HEK293T (cell line): ENCODE measurements at regions not wholly inside any gene's neighbourhood (a gene's known extent, or its start where the extent isn't known, plus 50 kb on each side); places are given as distances from the start of the nearest gene placed in this dataset.

Source experiments
- CTCF ChIA-PET: fragments of 350-600 bp; formaldehyde crosslinking; extraction: SDS; loops from one replicate; lab custom pipeline; 2021; ENCODE audit warnings: antibody characterized with exemption, inconsistent platforms; lab: Yijun Ruan, JAX
- POLR2A ChIA-PET: fragments of 350-600 bp; formaldehyde crosslinking; extraction: SDS; loops from one replicate; lab custom pipeline; 2020; ENCODE audit warnings: antibody characterized with exemption, inconsistent platforms; lab: Yijun Ruan, JAX
- DNase-seq: peaks from one replicate; pipeline ENCODE4 v3.0.0; 2012; ENCODE audit warnings: mixed read lengths; ENCODE audit errors: extremely low spot score
- ARNT ChIP-seq: fragments of 450-650 bp; IDR thresholded peaks from 2 replicates; pipeline ENCODE4 v1.6.1; 2017; ENCODE audit warnings: mild to moderate bottlenecking
- BHLHE40 ChIP-seq: fragments of 450-650 bp; IDR thresholded peaks from 2 replicates; pipeline ENCODE4 v1.6.1; 2016; ENCODE audit warnings: mild to moderate bottlenecking, moderate library complexity, borderline replicate concordance
- CTBP1 ChIP-seq: fragments of 450-650 bp; IDR thresholded peaks from 2 replicates; pipeline ENCODE4 v1.6.1; 2016; ENCODE audit warnings: borderline replicate concordance
- ELF4 ChIP-seq: fragments of 450-650 bp; IDR thresholded peaks from 2 replicates; pipeline ENCODE4 v1.6.1; 2017; ENCODE audit warnings: antibody characterized with exemption
- FOXA1 ChIP-seq: fragments of 450-650 bp; IDR thresholded peaks from 2 replicates; pipeline ENCODE4 v1.6.1; 2016; ENCODE audit warnings: mild to moderate bottlenecking
- FOXK2 ChIP-seq: fragments of 450-650 bp; IDR thresholded peaks from 2 replicates; pipeline ENCODE4 v1.6.1; 2016; ENCODE audit warnings: mild to moderate bottlenecking
- FOXM1 ChIP-seq: fragments of 450-650 bp; IDR thresholded peaks from 2 replicates; pipeline ENCODE4 v1.6.1; 2017; ENCODE audit warnings: mild to moderate bottlenecking, borderline replicate concordance
- HDGF ChIP-seq: fragments of 450-650 bp; IDR thresholded peaks from 2 replicates; pipeline ENCODE4 v1.6.1; 2017; ENCODE audit warnings: antibody characterized with exemption, borderline replicate concordance
- L3MBTL2 ChIP-seq: fragments of 450-650 bp; conservative IDR thresholded peaks from 2 replicates; pipeline ENCODE4 v1.6.1; 2016; ENCODE audit warnings: mild to moderate bottlenecking
- LEF1 ChIP-seq: fragments of 450-650 bp; IDR thresholded peaks from 2 replicates; pipeline ENCODE4 v1.6.1; 2017; ENCODE audit warnings: mild to moderate bottlenecking, borderline replicate concordance
- NFRKB ChIP-seq: fragments of 450-650 bp; IDR thresholded peaks from 2 replicates; pipeline ENCODE4 v1.6.1; 2016; ENCODE audit warnings: mild to moderate bottlenecking, moderate library complexity
- SP1 ChIP-seq: fragments of 450-650 bp; IDR thresholded peaks from 2 replicates; pipeline ENCODE4 v1.6.1; 2017
- SUZ12 ChIP-seq: fragments of 450-650 bp; IDR thresholded peaks from 2 replicates; pipeline ENCODE4 v1.6.1; 2016; ENCODE audit warnings: mild to moderate bottlenecking
- TARDBP ChIP-seq: fragments of 450-650 bp; IDR thresholded peaks from 2 replicates; pipeline ENCODE4 v1.6.1; 2016
- ZNF384 ChIP-seq: fragments of 450-650 bp; IDR thresholded peaks from 2 replicates; pipeline ENCODE4 v1.6.1; 2016
- TF ChIP-seq, protein P1 (sequence below): fragments of 450-650 bp; IDR thresholded peaks from 2 replicates; pipeline ENCODE4 v1.6.1; 2016

DNA sequence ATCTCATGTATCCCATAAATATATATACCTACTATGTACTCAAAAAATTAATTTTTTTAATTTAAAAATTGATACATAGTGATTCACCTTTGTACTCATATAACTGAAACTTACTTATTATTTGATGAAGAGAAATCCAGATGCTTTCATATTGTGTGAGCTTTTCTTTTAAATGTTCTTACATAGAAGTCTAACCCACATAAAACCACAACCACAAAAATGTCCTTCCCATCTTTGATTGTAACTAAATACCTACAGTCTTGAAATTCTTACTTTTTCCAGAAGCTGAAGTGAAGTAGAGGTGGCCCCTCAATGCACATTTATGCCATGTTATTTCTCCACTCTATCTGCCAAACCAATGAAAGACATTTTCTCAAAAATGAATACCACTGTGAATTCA, 117.9 kb upstream of the COL5A2 start:
- no peak for DNase-seq
- no peak for TF ChIP-seq ARNT
- no peak for TF ChIP-seq CTBP1
- TF ChIP-seq SUZ12 = no peak
- TF ChIP-seq NFRKB = no peak
- no peak for TF ChIP-seq BHLHE40
- TF ChIP-seq HDGF = no peak
- TF ChIP-seq, protein P1, sequence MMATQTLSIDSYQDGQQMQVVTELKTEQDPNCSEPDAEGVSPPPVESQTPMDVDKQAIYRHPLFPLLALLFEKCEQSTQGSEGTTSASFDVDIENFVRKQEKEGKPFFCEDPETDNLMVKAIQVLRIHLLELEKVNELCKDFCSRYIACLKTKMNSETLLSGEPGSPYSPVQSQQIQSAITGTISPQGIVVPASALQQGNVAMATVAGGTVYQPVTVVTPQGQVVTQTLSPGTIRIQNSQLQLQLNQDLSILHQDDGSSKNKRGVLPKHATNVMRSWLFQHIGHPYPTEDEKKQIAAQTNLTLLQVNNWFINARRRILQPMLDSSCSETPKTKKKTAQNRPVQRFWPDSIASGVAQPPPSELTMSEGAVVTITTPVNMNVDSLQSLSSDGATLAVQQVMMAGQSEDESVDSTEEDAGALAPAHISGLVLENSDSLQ = no peak
- no peak for TF ChIP-seq ELF4
- TF ChIP-seq L3MBTL2 = no peak
- TF ChIP-seq FOXK2 = no peak
- TF ChIP-seq FOXA1 = no peak
- CTCF ChIA-PET = no interaction called here
- POLR2A ChIA-PET = no interaction called here

DNA sequence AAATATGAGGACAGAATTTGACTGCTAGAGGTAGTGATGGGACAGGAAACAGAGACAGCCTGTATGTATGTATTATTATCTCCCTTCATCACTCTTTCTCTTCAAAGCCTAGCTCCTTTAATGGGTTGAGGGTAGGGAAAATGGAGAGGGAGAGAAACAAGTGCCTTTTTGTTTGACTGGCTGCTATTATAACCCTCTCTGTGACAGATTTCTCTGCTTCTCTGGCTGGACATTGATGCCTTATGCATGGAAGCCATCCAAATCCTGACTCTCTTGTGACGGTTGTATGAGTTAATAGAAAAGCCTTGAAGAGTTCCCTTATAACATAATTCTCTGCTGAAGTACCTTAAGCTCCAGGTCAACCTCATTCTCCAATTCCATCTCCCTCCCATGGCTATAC, 118.5 kb upstream of the COL5A2 start:
- CTCF ChIA-PET = no interaction called here
- DNase-seq = no peak
- TF ChIP-seq FOXK2 = no peak
- no peak for TF ChIP-seq ZNF384
- no peak for TF ChIP-seq FOXM1
- TF ChIP-seq, protein P1 = no peak
- no peak for TF ChIP-seq L3MBTL2
- no peak for TF ChIP-seq SUZ12
- no peak for TF ChIP-seq BHLHE40
- no peak for TF ChIP-seq LEF1
- no peak for TF ChIP-seq HDGF
- TF ChIP-seq ELF4 = no peak
- TF ChIP-seq NFRKB = no peak
- TF ChIP-seq SP1 = no peak
- TF ChIP-seq FOXA1 = no peak
- TF ChIP-seq CTBP1 = no peak
- no peak for TF ChIP-seq TARDBP
- TF ChIP-seq ARNT = no peak
- POLR2A ChIA-PET = no interaction called here

DNA sequence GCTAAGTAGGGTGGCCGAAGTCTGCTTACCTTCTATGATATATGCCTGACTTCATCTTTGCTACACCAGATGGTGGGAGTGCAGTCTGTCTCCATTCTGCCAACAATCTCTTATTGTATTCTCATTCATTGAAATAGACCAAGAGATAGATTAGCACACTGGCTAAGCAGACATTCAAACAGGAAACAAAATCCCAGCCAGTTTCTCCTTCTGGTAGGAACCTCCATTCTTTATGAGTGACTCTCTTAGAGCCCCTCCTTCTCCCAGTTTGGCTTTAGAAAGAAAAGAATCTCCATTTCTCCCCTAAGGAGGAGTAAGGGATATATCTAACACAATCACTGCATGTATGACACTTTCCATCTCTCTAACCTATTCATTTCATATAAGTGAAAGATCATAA, 118.9 kb upstream of the COL5A2 start:
- no peak for TF ChIP-seq ZNF384
- no peak for TF ChIP-seq LEF1
- DNase-seq = no peak
- POLR2A ChIA-PET = no interaction called here
- CTCF ChIA-PET = no interaction called here

DNA sequence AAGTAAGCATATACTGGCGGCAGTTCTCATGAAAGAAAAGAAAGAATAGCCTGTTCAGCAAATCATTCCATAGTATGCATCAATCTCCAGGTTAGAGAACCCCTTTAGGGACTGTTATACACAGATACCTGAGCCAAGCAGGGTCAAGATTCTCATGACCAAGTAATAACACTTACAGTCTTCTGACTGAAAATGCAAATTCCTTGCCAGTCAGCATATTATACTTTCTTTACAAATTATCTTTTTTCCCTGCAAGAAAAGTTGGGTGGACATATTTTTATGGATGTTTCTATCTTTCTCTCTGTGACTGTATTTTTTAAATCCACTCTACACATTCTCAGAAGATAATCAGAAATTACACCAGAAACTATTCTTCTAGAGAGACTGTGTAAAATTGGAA, 120.4 kb upstream of the COL5A2 start:
- ChIA-PET CTCF (no interaction called here), POLR2A (no interaction called here)
- no peak for DNase-seq
- TF ChIP-seq NFRKB = no peak
- TF ChIP-seq ZNF384 = no peak
- TF ChIP-seq L3MBTL2 = no peak
- TF ChIP-seq CTBP1 = no peak
- TF ChIP-seq LEF1 = no peak
- TF ChIP-seq SUZ12 = no peak
- no peak for TF ChIP-seq FOXM1
- TF ChIP-seq FOXA1 = no peak
- TF ChIP-seq FOXK2 = no peak
- TF ChIP-seq, protein P1 = no peak
- no peak for TF ChIP-seq BHLHE40
- no peak for TF ChIP-seq TARDBP
- no peak for TF ChIP-seq HDGF
- no peak for TF ChIP-seq SP1

DNA sequence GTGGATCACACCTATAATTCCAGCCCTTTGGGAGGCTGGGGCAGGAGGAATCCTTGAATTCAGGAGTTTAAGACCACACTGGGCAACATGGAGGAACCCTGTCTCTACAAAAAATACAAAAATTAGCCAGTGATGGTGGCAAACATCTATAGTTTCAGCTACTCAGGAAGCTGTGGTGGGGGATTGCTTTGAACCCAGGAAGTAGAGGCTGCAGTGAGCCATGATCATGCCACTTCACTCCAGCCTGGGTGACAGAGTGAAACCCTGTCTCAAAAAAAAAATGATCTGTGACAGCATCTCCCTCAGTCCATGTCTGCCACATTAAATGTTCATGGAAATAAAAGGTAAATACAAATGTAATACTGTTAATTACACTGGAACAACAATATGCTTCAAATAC, 121.4 kb upstream of the COL5A2 start:
- no peak for DNase-seq
- CTCF ChIA-PET = no interaction called here
- POLR2A ChIA-PET = no interaction called here
- TF ChIP-seq SUZ12 = no peak
- no peak for TF ChIP-seq HDGF
- no peak for TF ChIP-seq ELF4
- TF ChIP-seq CTBP1 = no peak
- no peak for TF ChIP-seq TARDBP
- TF ChIP-seq FOXM1 = no peak
- no peak for TF ChIP-seq ZNF384
- no peak for TF ChIP-seq FOXA1
- no peak for TF ChIP-seq SP1

DNA sequence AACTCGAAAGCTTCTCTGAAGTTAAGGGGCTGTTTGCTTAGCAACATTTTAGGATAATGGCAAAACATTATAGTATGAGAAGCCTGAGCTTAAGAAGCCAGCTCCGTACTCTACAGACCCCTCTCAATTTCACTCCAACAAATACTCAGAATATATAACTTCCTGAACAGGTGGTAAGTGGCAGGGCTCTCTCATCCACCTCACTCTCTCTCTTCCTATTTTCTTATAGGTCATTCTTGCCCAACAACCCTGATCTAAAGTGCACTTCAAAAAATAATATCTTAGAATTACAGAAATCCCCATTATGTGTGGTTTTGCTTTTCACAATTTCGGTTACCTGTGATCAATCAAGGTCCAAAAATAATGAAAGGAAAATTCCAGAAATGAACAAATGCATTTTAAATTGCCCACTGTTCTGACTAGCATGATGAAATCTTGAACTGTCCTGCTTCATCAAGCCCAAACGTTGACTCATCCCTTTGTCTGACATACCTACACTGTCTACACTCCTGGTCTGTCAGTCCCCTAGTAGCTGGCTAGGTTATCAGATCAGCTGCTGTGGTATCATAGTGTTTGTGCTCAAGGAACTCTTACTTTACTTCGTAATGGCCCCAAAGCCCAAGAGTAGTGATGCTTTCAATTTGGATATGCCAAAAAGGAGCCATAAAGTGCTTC, 122.8 kb upstream of the COL5A2 start:
- DNase-seq = no peak
- ChIA-PET CTCF (no interaction called here), POLR2A (no interaction called here)
- TF ChIP-seq NFRKB (no peak), FOXK2 (no peak), ZNF384 (no peak), HDGF (no peak), LEF1 (no peak), SUZ12 (no peak), L3MBTL2 (no peak), FOXA1 (no peak), SP1 (no peak), ELF4 (no peak), FOXM1 (no peak), ARNT (no peak), CTBP1 (no peak), TARDBP (no peak), BHLHE40 (no peak)
- TF ChIP-seq, protein P1 = no peak
